ENCODE measurements at regions not wholly inside any gene's neighbourhood (a gene's known extent, or its start where the extent isn't known, plus 50 kb on each side); places are given as distances from the start of the nearest gene placed in this dataset.

- Mint-ChIP-seq H3K9me3 (peaks cover 6% of the 10 kb centered on the region), H3K4me1 (peaks cover 8% of the 10 kb centered on the region; the same call in 2 of the 3 replicates), H3K27me3 (ENCODE audit: insufficient read depth, low read depth, poor library complexity) (peaks cover 3% of the 10 kb centered on the region), H3K4me3 (no peak overlapping the region), H3K27ac (no peak overlapping the region), H3K36me3 (ENCODE audit: low read depth) (no peaks in the 10 kb centered on the region)
- Histone ChIP-seq H3K36me3 (ENCODE audit: insufficient read depth) (no peaks in the 10 kb centered on the region), H2AFZ (no peak overlapping the region), H3K4me1 (ENCODE audit: insufficient read depth) (peaks cover 7% of the 10 kb centered on the region), H3K4me3 (no peak overlapping the region), H3F3A (replicated peaks; ENCODE audit: low read depth) (no peaks in the 10 kb centered on the region), H3K4me2 (no peak overlapping the region), H3K79me2 (replicated peaks; ENCODE audit: insufficient read depth) (no peaks in the 10 kb centered on the region), H4K20me1 (replicated peaks; ENCODE audit: insufficient read depth) (no peaks in the 10 kb centered on the region), H3K27ac (ENCODE audit: low read depth) (no peak overlapping the region), H3K9me2 (ENCODE audit: insufficient read depth) (peaks cover 8% of the 10 kb centered on the region; the same call in 1 of the 2 replicates), H3K27me3 (ENCODE audit: insufficient read depth) (no peaks in the 10 kb centered on the region)
- ATAC-seq (no peak), DNase-seq (ENCODE audit: low spot score) (no peak)
- TF ChIP-seq CREB1 (CRISPR knock-in tag; IDR thresholded peaks at IDR 0.05; ENCODE audit: low read depth) = no peak
- TF ChIP-seq REST (IDR thresholded peaks at IDR 0.05; ENCODE audit: unreplicated experiment) = no peak
- TF ChIP-seq POLR2AphosphoS5 (IDR thresholded peaks at IDR 0.05; ENCODE audit: low read depth) = no peak
- no peak for TF ChIP-seq CTCF (conservative IDR thresholded peaks at IDR 0.05; ENCODE audit: low read depth in 2 of 2)
- no peak for TF ChIP-seq EZH2 (IDR thresholded peaks at IDR 0.05; ENCODE audit: low read depth, unreplicated experiment)
- TF ChIP-seq EZH2phosphoT487 (IDR thresholded peaks at IDR 0.05; ENCODE audit: unreplicated experiment) = no peak
- no peak for TF ChIP-seq JUNB (IDR thresholded peaks at IDR 0.05; ENCODE audit: unreplicated experiment)
- TF ChIP-seq ZNF331 (CRISPR knock-in tag; IDR thresholded peaks at IDR 0.05; ENCODE audit: low read depth) = no peak
- no peak for TF ChIP-seq ZNF114 (CRISPR knock-in tag; IDR thresholded peaks at IDR 0.05)
- TF ChIP-seq NANOG (IDR thresholded peaks at IDR 0.05; ENCODE audit: borderline replicate concordance) = no peak
- no peak for TF ChIP-seq ETS1 (IDR thresholded peaks at IDR 0.05)
- no peak for TF ChIP-seq STAT1 (IDR thresholded peaks at IDR 0.05; ENCODE audit: unreplicated experiment)
- no peak for TF ChIP-seq ZNF462 (CRISPR knock-in tag; IDR thresholded peaks at IDR 0.05)
Measured at GRCh38 chr3:31077826-31078225, 183.4 kb upstream of the GADL1 start.
